GM19238 (cell line): ENCODE measurements at regions not wholly inside any gene's neighbourhood (a gene's known extent, or its start where the extent isn't known, plus 50 kb on each side); places are given as distances from the start of the nearest gene placed in this dataset.

Experiments used
- DNase-seq: peaks from one replicate; pipeline ENCODE4 v3.0.0; 2011; ENCODE audit warnings: low spot score; ENCODE audit not compliant: insufficient read length

- no peak for DNase-seq
These were observed 239.7 kb downstream of the CSNK1G3 start for GRCh38 chr5:123751670-123752069.

GRCh38 chr5:123748239-123748638 lies 236.3 kb downstream of the CSNK1G3 start:
- DNase-seq = no peak

GRCh38 chr5:123746683-123747360 lies 234.8 kb downstream of the CSNK1G3 start:
- DNase-seq = no peak

- DNase-seq = no peak
These were observed 232.1 kb downstream of the CSNK1G3 start for GRCh38 chr5:123743990-123744583.

- no peak for DNase-seq
These were observed 223.4 kb downstream of the CSNK1G3 start for GRCh38 chr5:123735384-123735783.

- DNase-seq = no peak
These were observed 220.3 kb downstream of the CSNK1G3 start for GRCh38 chr5:123732257-123732656.

- DNase-seq = no peak
These were observed 210.5 kb downstream of the CSNK1G3 start for GRCh38 chr5:123722451-123722850.

- no peak for DNase-seq
These were observed 209.8 kb downstream of the CSNK1G3 start for GRCh38 chr5:123721675-123722276.

- no peak for DNase-seq
These were observed 209.0 kb downstream of the CSNK1G3 start for GRCh38 chr5:123720955-123721354.

- DNase-seq = no peak
These were observed 208.4 kb downstream of the CSNK1G3 start for GRCh38 chr5:123720339-123720738.

GRCh38 chr5:123719004-123719403 lies 207.0 kb downstream of the CSNK1G3 start:
- DNase-seq = no peak

- DNase-seq = no peak
These were observed 206.3 kb downstream of the CSNK1G3 start for GRCh38 chr5:123718238-123718637.

GRCh38 chr5:123717139-123717538 lies 205.2 kb downstream of the CSNK1G3 start:
- no peak for DNase-seq

GRCh38 chr5:123710031-123710430 lies 198.1 kb downstream of the CSNK1G3 start:
- DNase-seq = no peak

GRCh38 chr5:123709422-123709821 lies 197.4 kb downstream of the CSNK1G3 start:
- no peak for DNase-seq

GRCh38 chr5:123708074-123708806 lies 196.3 kb downstream of the CSNK1G3 start:
- DNase-seq = no peak

- DNase-seq = no peak
These were observed 194.6 kb downstream of the CSNK1G3 start for GRCh38 chr5:123706531-123706930.

GRCh38 chr5:123705741-123706140 lies 193.8 kb downstream of the CSNK1G3 start:
- no peak for DNase-seq

- DNase-seq = no peak
These were observed 189.7 kb downstream of the CSNK1G3 start for GRCh38 chr5:123701511-123702200.

GRCh38 chr5:123700624-123701287 lies 188.8 kb downstream of the CSNK1G3 start:
- DNase-seq = no peak

- no peak for DNase-seq
These were observed 187.6 kb downstream of the CSNK1G3 start for GRCh38 chr5:123699571-123699970.
